GM21786 (cell line): ENCODE measurements at regions not wholly inside any gene's neighbourhood (a gene's known extent, or its start where the extent isn't known, plus 50 kb on each side); places are given as distances from the start of the nearest gene placed in this dataset.
"Not testable (repeated sequence)": the region's sequence is repeated elsewhere in the genome, so short reads cannot be mapped to it uniquely, and the experiment has no call there.

Experiments
- ATAC-seq: cut with Tn5 transposase; IDR thresholded peaks from one replicate; pipeline ENCODE4 v1.9.1; 2021; ENCODE audit not compliant: unreplicated experiment

DNA sequence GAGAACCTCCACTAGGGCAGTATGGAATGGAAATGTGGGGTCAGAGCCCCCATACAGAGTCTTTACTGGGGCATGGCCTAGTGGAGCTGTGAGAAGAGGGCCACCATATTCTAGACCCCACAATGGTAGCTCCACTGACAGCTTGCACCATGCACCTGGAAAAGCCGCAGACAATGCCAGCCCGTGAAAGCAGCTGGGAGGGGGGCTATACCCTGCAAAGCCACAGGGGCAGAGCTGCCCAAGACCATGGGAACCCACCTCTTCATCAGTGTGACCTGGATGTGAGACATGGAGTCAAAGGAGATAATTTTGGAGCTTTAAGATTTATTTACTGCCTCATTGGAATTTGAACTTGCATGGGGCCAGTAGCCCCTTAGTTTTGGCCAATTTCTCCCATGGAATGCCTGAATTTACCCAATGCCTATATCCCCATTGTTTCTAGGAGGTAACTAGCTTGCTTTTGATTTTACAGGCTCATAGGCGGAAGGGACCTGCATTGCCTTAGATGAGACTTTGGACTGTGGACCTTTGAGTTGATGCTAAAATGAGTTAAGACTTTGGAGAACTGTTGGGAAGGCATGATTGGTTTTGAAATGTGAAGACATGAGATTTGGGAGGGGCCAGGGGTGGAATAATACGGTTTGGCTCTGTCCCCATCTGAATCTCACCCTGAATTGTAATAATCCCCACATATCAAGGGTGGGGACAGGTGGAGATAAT, 89.4 kb upstream of the MAMLD1 start:
- not testable (repeated sequence) for ATAC-seq

DNA sequence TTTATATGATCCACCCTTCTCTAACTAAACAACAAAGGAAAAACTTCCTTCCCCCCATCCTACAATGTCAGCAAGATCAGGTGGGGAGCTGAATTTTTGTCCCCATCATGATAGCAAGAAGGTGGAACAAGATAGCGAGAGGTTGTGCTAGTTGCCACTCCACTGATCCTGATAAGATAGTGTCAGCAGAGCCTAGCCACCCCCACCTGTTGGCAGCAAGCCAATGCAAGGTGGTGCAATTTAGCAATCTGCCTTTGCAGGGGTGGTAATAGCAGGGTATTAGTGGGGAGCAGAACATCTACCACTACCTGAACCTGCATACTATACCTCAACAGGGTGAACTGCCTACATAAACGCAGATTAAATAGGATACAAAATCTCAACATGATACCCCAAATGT, 80.2 kb upstream of the MAMLD1 start:
- ATAC-seq, result no peak

DNA sequence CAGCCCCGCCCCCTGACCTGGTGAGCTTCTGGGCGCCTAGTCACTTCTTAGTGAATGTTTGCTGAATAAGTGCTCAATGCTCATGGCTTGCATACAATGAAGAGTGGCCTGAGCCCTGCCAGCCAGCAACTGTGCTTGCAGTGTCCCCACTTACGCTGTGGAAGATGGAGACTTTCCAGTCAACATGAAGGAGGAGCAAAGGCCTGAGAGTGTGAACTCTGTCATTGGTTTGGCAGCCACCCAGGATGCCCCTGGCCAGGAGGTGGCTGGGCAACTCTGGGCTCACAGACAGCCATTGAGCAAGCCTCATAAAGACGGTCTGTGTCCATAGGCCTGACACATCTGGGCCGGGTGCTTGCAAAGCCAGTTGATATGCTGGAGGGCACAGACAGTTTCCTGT, 72.1 kb upstream of the MAMLD1 start:
- ATAC-seq, result no peak

DNA sequence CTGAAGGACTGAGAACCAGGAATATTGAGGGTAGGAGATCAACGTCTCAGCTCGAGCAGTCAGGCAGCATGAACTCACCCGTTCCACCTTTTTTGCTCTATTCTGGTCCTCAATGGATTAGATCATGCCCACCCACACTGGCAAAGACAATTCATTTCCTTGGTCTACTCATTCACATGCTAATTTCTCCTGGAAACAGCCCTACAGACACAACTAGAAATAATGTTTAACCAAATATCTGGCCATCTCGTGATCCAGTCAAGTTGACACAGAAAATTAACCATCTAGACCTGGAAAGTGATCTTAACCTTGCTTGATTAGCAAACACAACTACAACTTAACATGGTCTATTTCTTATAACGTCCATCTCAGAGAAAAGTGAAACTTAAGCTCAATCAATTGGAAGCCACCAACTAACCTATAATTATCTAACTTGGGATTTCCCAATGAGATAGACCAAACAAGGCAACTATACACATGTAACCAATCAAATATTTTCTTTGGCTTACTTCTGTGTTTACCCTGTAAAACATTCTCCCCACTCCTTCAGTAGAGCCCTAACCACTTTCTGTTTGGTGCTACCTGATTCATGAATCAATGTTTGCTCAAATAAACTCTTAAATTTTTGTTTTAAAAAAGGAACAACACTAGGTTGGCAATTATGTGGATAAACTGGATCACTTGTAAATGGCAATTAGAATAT, 69.7 kb upstream of the MAMLD1 start:
- no peak for ATAC-seq

DNA sequence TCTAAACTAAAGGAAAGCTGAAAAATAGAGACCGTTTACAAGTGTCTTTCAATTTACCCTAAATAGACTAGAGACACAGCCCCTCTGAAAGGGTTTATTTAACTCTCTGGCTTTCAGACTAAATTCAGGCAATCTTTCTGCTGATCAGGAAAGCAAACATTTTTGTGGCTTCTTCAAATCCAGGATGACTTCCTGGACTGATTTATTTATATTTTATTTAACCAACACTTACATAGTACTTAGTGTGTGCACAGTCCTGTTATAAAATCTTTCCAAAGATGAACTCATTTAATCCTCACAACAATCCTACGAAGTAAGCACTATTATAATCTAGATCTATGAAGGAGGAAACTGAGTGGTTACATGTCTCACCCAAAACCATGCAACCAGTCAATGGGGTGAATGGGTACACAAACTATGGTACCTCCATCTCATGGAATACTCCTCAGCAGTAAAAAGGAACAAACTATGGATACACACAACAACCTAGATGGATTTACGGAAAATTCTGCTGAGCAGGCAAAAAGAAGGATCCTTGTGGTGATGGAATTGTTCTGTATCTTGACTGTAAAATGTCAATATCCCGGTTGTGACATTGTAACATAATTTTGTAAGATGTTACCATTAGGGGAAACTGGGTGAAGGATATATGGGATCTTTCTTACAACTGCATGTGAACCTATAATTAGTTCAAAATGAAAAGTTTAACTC, 64.1 kb upstream of the MAMLD1 start:
- no peak for ATAC-seq

DNA sequence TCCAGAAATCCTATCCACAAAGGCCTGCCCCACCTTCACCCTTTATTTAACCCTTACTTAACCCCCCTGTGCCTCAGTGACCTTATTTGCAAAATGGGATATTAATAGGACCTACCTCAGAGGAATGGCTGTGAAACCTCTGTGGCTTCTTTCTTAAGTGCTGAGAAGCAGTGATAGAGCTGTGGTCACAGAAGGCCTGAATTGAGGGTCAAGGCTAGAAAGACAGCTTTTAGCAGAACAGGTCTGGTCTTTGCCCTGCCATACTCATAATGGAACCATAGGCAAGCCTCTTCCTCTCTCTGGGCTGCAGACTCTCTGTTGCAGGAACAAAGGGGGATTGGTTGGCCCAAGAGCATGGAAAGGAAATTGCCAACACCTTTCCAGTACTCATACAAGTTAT, 63.5 kb upstream of the MAMLD1 start:
- no peak for ATAC-seq

DNA sequence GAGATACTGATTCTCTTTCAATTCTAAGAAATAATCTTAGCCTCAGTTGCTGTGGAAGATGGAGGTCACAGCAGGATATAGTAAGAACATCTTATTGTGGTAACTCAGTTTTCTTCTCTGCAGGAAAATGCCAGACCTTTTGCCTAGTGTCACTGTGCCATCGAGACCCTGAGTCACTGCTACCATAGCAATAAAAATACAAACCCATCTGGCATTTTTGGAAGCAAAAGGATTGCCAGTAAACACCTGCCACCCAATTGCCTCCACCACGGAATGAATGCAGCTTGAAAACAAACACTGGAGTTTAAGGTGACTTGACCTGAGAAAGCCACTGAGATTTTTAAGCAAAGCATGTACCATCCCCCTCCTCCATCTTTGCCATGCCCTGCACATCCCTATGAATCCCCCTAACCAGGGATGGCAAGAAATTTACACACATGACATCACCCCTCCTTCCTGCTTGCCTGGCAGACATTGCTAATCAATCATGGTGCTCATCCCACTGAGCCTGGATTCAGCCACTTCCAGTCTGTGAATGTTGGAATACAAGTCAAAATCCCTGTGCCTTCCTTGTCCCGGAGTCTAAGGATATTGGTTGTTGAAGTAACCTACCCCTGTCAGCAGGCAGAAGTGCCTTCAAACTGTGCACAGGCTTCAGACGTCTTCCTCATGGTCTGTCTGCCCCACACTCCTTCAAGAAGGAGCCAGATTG, 59.6 kb upstream of the MAMLD1 start:
- no peak for ATAC-seq

DNA sequence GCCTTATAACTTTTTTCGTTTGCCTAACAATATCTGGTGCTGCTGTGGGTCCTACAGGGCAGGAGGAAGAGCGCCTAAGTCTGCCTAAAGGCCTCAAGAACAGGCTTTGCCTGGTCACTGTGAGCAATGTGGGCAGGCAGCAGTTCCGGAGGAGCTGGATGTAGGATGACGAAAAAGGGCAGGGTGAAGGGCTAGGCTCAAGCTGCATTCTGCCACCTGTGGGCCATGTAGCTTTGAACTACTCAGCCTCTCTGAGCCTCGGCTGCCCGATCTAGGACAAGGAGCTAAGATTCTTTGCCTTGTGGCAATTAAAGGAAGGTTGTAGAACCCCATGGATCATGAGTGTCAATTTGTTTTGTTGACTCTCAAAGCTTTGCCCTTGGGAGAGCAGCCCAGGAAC, 57.1 kb upstream of the MAMLD1 start:
- ATAC-seq, result no peak

DNA sequence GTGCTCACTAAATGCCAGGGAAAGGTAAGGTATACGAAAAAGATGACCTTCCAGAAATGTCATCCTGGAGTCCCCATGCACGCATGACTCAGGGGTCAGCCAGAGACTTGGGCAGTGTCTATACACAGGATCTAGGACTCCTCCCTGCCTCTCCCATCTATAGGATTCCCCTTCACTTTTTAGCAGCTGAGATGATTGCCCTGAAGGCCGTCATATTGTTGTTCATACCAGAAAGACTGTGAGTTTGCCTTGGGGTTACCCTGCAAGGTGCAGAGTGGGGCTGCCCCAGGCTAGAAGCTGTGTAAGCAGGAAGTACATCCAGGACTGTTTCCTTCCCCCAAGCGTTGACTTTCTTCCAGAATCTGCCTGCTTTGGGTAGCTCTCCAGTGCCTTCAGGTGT, 55.1 kb upstream of the MAMLD1 start:
- no peak for ATAC-seq

DNA sequence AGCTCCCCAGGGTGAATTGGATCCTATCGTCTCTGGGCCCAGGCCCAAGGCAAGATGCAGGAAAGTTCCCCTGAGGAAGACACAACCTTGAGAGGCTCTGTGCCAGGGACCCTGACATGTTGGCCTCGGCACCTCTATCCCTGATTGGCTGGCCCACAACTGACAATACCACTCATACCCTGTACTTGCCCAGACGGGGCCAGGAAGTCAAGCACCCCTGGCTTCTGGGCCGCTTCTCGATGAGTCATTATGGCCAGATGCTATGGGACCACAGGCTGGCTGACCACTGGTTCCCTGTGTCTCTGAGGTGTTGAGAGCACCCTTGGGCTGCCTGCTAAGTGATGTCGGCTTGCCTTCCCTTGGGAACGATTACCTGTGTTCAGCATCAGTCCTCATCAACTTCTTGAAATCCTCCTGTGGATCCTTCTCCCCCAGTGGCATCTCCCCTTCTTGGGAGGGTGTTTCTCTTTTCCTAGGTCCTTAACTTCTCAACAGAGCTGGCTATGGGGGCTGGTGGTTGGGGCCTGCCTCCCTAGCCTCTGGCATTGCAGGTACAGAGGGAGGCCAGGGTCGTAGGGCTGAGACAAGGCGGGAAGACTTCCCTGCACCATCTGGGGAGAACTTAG, 54.5 kb upstream of the MAMLD1 start:
- no peak for ATAC-seq

DNA sequence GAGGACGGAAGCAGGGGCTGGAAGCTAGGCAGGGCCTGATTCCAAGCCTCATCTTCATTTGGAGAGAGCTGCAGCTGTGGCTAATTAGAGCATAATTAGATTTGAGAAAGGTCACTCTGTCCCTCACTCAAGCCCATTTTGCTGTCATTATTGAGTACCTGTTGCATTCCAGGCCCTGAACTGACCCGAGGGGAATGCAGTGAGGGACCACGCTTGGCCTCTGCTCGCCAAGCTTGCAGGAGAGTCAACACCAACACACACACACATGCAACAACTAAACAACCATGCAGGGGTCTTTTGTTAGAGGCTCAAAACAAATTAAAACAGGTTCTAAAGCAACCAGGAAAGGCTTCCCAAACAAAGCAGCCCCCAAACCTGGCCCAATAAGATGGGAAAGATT, 52.7 kb upstream of the MAMLD1 start:
- no peak for ATAC-seq

DNA sequence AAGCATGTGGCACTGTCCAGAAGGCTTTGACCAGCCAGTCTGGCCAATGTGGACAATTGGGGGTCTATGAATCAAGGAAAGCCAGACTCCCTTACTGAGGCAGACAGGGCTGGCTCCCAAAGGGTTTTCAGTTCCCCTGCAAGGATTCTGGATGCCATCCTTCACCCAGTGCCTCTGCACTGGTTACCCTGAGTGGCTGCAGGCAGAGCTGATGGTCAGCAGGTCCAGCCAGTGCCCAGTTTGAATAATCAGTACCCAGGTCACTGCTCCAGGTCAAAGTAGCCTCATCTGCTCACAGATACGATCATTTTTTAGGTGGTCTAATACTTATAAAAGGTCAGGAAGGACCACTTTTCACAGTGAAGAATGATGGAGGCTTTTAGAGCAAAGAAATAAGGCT, 52.2 kb upstream of the MAMLD1 start:
- no peak for ATAC-seq

DNA sequence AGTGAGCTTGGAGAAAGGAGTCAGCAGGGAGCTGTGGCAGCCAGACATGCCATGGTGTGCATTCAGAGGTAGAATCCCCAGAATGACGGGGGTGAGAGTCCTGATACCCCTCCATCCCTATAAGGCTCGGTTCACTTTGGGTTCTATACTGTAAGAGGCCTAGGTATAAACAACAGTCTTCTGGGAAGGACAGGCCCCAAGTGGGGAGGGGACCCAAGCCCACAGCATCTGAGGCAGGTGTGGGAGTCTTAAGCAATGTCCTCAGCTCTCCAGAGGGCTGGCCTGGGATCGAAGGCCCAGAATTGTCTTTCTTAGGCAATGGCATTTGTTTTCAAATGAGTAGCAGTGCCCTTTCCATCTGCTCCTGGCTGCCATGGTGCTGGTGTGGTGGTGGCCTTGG, 50.2 kb upstream of the MAMLD1 start:
- ATAC-seq, result no peak
